Stimulated activated CD4-positive, alpha-beta T cell treated with anti-CD3 and anti-CD28 coated beads, TNF-alpha, amount 100 ng/mL, for 24 hours (primary cell): ENCODE measurements at regions not wholly inside any gene's neighbourhood (a gene's known extent, or its start where the extent isn't known, plus 50 kb on each side); places are given as distances from the start of the nearest gene placed in this dataset.

Experiments used
- DNase-seq, 3 experiments: peaks; one replicate each; pipeline ENCODE4 v3.0.0-alpha.2; 2020; ENCODE audit warnings: low read depth in 3 of 3

DNA sequence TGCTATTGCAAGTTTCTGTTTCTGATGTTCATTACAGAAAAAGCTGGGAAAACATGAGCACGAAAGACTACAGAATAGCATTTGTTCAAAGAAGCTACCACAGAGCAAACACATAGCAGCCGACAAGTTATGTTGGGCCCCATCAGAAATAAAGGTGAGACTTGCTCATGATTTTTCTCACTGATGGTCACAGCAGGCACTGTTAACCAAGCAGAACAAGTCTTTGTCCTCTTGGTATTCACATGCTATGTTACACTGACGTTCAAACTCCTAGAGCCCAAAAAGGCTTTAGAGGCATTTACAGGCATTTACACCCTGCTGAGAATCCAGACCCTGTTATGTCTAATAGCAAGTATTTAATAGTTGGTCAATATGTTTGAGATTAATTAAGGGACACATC is 235.0 kb upstream of the HNMT start:
- DNase-seq, result no peak

DNA sequence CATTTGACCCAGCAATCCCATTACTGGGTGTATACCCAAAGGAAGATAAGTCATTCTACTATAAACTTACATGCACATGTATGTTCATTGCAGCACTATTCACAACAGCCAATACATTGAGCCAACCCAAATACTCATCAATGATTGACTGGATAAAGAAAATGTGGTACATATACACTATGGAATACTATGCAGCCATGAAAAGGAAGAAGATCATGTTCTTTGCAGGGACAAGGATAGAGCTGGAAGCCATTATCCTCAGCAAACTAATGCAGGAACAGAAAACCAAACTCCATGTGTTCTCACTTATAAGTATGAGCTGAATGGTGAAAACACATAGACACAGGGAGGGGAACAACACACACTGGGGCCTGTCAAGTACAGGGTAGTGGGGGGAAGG is 226.7 kb upstream of the HNMT start:
- DNase-seq, result no peak

DNA sequence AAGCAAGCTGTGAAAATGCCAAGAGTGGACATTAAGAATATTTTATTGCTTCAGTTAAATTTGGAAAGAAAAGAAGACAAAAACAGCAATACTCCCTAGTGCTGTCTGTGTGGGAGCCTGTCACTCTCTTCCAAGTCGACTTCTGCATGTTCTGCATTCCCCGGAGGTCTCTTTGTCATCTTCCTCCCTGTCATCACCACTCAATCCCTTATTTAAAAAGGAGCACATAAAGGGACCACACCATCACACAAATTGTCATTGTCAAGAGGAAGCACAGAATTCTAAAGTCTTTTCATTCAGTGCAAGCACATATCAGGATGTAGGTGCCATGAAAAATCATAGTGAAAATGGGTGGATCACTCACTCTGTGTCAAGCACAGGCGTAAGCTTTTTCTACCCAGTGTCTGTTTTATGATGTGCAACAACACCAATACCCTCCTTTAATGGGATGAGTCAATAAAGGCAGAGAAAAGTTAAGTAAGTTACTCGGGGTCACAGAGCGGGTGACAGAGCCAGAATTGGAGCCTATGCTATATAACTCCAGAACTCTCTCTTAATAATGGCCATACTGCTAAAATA is 222.4 kb upstream of the HNMT start:
- no peak for DNase-seq

DNA sequence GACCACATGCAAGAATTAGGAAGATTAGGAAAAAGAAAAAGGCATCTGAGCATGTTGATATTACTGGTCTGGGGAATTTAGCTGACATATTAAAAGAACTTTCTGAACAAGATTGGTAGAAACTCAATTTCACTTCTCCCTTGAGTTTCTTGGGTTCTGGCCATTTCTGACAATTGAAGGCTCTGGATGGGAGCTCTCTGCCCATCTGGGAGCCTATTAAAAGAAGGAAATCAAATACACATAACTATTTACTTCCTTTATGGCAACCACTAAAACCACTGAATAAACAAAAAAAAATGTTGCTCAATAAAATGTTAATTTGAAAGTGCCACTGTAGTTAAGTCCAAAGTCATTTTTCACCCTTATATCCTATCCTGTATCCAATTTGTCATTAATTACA is 216.8 kb upstream of the HNMT start:
- DNase-seq, result no peak

DNA sequence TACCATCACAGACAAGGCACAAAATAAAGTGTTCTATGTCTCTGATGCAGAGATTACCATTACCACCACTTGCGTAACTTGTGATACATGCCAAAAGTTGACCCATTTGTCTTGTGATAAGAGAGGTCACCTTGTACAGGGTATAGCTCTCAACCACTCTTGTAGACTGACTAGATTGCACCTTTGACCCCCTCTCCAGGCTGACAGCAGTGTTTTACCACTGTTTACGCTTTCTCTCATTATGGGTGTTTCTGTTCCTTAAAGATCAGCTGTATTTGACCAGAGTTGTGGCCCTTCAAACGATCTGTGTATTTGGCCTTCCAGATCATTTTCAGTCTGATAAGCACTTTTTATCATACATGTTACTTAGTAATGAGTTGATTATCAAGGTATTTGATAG is 215.7 kb upstream of the HNMT start:
- no peak for DNase-seq

DNA sequence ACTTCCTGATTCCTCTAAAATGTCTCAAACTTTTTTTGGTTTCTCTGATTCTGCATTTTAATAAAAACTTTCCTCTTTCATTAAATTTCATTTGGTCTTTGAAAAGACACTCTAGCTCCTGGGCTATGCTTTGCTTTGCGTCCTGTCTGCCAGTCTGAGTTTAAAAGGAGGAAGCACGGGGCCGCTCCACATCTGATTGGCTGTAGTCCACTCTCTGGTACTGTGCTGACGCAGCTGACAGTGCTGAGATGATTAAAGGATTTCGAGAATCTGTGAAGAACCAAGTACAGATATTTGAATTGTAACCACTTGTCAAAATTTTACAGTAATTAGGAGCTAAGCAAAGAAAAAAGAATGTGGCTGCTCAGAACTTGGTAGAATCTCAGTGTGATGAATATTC is 199.6 kb upstream of the HNMT start:
- DNase-seq, result no peak

DNA sequence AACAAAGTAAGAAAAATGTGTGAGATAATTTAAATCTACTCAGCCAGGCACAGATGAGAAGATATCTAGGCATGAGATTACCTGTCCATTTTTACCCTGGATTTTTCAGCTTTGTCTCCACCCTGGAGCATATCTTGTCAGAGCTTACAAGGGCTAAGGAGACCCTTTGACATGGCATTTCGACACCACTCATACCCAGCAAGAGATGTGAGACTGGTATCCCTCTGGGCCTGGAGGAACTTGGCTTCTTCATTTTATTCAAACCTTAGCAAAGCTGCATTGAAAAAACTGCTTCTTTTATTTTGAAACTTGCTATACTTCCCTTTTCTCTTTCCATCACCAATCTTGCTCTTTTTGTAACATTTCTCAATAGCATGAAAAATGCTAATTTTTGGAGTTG is 194.9 kb upstream of the HNMT start:
- DNase-seq, result no peak

DNA sequence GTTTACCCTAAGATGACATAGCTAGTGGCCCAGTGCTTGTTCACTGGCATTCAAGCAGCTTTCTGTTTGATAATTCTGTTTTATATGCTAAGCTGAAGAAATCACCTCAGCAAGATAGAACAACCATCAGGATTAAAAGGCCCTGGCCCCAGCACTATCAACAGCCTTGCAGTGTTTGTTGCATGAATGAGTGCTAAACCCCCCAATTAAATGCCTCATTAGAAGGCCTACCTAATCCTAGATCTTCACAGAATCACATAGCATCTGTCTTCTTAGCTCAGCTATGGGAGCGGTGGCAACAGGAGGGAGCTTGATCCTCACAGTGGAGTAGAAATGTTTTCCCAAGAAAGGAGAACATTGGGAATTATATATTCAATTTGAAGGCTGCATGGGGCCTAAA is 194.1 kb upstream of the HNMT start:
- no peak for DNase-seq

DNA sequence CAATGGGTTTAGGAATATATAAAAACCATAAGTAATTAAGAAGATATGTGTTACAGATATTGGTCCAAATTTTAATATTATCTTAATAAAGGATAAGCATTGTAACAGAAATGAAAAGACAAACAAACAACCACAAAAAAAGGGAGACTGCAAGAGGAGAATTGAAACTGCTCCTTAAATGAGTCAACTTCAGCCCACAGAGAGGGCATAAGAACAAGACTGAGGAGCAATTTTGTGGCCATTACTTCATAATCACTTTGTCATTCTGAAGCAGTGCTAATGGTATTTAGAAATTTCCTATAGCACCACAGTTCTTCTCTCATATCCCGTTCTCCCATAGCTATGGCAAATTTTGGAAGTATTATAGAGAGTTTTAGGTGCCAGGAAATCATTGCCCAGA is 193.2 kb upstream of the HNMT start:
- DNase-seq, result no peak

DNA sequence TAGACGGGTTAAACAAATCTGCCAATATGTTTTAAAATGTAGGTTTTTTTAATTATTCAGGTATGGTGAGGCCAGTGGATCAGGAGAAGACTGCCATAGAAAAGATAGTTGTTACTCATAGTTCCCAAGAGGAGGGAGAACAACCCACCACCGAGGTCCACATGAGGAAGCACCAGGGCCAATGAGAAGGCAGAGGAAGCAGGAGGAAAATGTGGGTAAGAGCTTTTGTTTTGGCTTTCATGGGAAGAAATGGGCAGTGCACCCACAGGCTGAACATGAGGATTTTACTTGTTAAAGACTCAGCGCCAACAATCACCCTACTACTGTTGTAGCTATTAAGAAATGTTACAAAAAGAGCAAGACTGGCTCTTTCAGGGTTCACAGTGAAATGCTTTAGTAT is 191.8 kb upstream of the HNMT start:
- DNase-seq, result no peak

DNA sequence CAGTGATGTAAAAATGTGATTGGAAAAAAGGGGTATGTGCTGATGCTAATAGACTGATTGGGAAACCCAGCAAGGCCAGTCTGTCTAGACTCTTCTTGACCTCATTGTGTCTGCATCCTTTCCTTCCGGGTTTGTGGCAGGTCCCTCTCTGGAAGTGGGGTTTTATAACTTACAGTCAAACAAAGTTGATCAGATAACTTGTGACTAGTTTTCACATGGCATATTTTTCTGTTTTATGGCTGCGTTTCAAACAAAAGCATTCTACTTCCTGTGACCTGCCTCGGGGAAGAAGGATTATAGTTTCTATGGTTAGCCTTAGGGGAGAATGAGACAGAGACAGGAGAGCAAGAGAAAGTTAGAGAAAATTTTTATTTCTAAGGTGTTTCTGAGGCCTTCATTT is 188.7 kb upstream of the HNMT start:
- no peak for DNase-seq

DNA sequence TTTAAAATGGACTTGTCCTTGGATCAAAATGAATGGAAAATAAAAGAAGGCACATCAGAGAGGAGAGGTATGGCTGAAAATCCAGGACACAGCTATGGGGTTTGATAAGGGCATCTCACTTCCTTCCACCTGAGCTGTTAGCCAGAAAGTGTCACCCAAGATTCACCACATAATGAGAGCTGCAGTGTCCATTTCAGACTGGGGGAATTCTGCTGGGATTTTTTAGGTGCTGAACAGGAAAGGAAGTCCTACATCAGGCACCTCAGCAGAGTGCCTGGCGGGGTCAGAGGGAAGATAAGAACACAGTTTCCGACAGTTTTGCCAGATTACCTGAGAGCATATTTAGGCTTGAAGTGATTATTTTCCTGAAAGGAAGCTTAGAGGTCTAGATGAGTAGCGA is 187.6 kb upstream of the HNMT start:
- no peak for DNase-seq

DNA sequence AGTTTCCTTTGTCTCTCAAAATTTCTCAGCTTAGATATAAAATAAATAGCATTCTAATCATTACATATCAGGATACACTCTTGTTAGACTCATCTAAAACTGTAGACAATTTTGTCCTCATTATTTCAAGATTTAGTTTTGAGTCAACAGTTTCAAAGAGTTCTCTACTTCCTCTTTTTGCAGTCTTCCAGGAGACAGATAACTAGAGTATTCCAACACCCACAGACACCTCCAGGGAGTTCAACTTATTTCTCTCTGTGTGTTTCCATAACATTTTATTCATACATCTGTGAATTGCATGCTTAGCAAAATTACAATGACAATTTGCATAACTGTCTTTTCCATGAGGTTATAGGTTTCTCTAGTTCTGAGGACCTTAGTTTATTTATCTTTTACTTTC is 166.6 kb upstream of the HNMT start:
- no peak for DNase-seq

DNA sequence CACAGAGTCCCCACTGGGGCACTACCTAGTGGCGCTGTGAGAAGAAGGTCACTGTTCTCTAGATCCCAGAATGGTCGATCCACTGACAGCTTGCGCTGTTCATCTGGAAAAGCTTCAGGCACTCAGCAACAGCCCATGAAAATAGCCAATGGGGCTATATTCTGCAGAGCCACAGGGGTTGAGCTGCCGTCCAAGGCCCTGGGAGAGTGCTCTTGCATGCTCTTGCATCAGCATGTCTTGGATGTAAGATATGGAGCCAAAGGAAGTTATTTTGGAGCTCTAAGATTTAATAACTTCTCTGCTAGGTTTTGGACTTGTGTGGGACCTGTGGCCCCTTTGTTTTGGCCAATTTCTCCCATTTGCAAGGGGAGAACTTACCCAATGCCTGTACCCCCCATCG is 164.7 kb upstream of the HNMT start:
- no peak for DNase-seq

DNA sequence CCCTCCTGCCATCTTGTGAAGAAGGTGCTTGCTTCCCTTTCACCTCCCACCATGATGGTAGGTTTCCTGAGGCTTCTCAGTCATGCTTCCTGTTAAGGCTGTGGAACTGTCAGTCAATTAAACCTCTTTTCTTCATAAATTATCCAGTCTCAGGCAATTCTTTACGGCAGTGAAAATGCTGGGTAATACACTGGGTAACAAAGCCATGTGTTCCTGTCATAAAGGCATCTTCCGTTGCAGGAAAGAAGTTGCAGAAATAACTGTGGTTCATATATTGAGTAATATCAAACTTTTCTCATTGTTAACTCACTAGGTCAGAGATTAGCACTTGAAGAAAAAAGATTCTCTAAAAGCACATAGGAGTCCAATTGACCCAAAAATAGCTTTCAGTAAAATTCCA is 163.9 kb upstream of the HNMT start:
- no peak for DNase-seq

DNA sequence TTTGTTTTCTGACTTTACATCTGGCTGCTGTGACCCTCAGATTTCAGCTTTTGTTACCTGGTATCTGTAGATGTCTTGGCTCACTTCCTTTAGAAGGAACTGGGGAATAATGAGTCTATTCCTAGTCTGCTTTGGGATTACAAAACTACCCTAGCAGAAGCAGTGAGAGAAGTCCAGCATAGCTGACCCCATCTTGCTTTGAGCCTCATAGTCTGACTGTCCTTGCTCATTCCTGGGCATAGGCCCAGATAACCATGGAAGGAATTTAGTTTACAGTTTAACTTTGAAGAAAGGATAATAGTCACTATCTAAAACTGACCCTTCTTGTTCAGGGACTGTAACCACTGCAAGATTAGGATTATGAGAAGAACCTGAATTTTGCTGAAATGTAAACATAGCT is 163.0 kb upstream of the HNMT start:
- no peak for DNase-seq

DNA sequence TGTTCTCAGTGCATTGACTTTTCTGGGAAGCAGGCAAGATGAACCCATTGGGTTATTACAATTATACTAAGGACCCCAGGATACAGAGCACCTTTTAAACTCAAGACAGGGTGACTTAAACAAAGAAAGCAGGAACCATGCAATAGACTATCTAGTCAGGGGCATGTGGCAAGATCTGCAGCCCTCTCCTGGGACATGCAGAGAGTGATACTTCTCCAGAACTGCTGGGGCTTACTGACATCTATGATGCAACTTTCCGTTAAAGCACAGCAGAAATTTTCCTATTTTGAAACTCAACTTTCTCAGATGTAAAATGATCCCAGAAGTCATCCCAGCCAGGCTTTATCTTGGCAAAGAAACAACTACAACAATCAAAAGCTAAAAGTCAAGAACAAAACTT is 162.2 kb upstream of the HNMT start:
- no peak for DNase-seq

DNA sequence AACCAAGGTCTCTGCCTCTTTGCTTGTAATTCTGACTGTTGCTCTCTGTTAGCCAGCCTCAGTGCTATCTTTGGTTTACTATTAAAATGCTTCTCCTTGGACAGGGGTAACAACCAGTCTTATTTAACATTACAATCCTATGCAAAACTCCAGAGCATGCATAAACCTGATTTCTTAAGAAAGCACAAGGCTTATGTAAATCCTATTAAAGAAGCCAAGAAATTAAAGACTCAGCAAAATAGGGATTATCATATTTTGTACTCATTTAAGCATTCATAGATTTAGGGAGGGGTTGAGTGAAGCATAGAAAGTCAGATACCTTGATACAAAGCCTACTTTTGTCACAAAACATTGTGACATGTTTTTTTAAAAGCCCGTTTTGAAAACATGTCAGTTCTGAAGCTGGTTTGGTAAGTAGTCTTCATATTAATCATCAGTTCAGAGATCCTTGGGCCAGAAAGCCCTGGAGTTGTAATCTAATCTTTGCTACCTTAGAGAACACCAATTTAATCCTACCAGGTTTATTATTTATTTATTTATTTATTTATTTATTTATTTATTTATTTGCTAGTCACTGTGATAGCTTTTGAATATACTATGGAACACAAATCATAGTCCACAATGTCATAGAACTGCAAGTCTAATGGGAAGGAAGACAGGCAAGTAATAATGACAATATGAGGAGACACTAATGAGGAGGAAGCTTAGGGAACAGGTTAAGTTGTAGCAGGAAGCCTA is 158.0 kb upstream of the HNMT start:
- DNase-seq, result no peak

DNA sequence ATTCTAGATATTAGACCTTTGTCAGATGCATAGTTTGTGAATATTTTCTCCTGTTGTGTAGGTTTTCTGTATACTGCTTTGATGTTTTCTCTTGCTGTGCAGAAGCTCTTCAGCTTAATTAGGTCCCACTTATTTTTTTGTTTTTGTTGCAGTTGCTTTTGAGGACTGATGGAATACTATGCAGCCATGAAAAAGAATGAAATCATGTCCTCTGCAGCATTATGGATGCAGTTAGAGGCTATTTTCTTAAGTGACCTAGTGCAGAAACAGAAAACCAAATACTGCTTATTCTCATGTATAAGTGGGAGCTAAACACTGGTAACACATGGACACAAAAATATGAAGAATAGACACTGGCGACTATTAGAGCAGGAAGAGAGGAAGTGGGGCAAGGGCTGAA is 155.0 kb upstream of the HNMT start:
- DNase-seq, result no peak

DNA sequence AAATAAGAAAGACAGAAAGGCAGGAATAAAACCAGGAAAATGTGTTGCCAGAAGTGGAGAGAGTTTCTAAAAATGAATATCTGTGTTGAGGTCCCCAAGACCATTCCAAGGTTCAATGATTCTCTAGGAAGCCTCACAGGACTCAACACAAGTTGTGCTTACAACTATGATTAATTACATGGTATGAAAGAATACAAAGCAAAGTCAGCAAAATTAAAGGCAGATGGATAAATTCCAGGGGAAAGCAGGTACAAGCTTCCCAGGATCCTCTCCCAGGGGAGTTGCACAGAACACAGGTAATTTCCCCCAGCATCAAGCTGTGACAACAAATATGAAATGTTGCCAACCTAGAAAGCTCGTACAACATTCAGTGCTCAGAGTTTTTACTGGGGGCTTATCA is 154.4 kb upstream of the HNMT start:
- DNase-seq, result no peak

DNA sequence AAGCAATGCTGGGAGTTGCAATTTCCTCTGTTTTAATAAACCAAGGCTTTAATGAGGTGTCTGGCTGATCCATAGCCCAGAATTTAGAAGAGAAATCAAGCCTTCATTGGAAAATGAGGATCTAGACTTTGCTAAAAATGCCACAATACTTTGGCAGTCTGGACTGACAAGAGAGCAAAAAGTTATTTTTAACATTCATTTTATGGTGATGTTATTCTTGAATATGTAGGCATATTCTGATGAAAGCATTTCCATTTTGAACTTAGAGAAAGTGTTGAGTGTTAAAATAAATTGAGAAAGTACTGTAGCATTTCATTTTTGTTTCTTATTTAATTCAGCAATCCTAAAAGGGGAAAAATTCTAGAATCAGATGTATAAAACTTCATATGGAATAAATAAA is 151.8 kb upstream of the HNMT start:
- no peak for DNase-seq

DNA sequence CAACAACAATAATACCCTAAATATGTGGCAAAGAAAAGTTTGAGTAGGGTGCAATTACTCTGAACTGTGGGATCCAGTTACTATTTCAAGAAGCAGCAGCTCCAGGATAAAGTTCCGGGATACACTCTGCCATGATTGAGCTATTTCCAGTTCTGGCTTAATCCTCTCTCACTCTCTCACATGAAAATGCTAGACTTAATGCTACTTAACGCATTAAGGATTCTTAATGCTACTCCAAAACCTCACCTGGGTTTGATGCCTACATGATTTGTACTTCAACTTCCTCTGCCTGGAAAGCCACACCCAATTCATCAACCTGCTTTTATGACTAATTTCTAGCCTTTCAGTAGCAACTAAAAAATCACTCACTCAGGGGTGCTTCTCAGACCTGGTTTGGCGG is 151.1 kb upstream of the HNMT start:
- no peak for DNase-seq

DNA sequence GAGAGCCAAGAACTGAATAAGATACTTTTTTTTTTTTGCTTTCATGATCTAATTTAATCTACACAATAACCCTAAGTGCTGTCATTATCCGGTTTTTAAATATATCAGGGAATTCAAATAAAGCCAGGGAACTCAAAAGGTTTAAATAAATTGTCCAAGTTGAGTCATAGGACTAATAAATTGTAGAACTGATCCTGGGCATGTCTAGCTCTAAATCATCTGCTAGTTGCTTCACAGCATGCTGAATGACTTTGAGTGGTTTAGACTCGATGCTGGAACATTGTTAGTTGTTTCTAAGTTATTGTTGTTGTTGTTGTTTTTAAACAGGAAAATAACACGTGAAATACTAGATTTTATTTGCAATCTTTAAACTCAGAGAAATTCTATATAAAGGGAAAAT is 147.2 kb upstream of the HNMT start:
- no peak for DNase-seq

DNA sequence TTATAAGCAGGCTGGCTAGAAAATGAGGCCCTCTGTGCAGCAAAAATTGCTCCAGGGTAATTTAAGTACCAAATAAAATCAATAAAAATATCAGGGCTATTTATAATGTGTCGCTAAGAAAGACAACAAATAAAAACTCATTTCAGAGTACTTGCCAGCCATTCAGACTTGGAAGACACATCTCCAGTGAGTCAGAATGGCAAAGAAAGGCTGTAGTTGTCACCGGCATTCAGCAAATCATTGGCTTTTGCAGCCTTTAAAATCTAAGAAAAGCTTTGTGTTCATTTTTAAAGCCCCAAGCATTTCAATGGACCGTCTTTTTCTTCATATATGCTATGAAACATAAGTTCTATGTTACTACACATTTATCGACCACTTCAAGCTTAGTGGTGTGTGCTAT is 141.1 kb upstream of the HNMT start:
- no peak for DNase-seq
